DOHH2 (cell line): ENCODE measurements at regions not wholly inside any gene's neighbourhood (a gene's known extent, or its start where the extent isn't known, plus 50 kb on each side); places are given as distances from the start of the nearest gene placed in this dataset.

Experiments
- CTCF ChIP-seq: fragments of 200-600 bp; sonication (generic); IDR thresholded peaks from one replicate; pipeline ENCODE4 v1.5.1; 2014; ENCODE audit warnings: antibody characterized with exemption, mild to moderate bottlenecking, low read depth, low read length; ENCODE audit not compliant: poor library complexity, severe bottlenecking
- EZH2phosphoT487 ChIP-seq: fragments of 200-600 bp; sonication (generic); IDR thresholded peaks from 2 replicates; pipeline ENCODE4 v1.6.1; 2017; ENCODE audit warnings: borderline replicate concordance, mild to moderate bottlenecking, antibody characterized with exemption, low read length, moderate library complexity, mixed read lengths

GRCh38 chr22:27370987-27371386 is 430.6 kb downstream of the MN1 start:
- TF ChIP-seq CTCF, result no peak
- TF ChIP-seq EZH2phosphoT487, result no peak
